Tibial artery (tissue), 4 donors: ENCODE measurements at regions not wholly inside any gene's neighbourhood (a gene's known extent, or its start where the extent isn't known, plus 50 kb on each side); places are given as distances from the start of the nearest gene placed in this dataset.

Experiments
- DNase-seq, 2 donors: peaks; one replicate each; pipeline ENCODE4 v3.0.0-alpha.2; 2019
- H3K27ac ChIP-seq, 2 donors: fragments of 200-600 bp; sonication (generic) in 1 of 2; 1 replicate in 1 of 2; 2 replicates in 1 of 2; pipeline ENCODE4 v1.5.1; 2018 to 2019; ENCODE audit warnings: mild to moderate bottlenecking in 1 of 2
- H3K27me3 ChIP-seq, 2 donors: fragments of 200-600 bp; sonication (generic) in 1 of 2; one replicate each; pipeline versions ENCODE4 v1.5.1 to v1.6.0; 2016 to 2019
- H3K36me3 ChIP-seq, 3 donors: fragments of 200-600 bp; sonication (generic) in 2 of 3; one replicate each; pipeline ENCODE4 v1.5.1; 2016 to 2019; ENCODE audit warnings: mild to moderate bottlenecking in 2 of 3
- H3K4me1 ChIP-seq, 4 donors: fragments of 200-600 bp; sonication (generic) in 2 of 4; 1 replicate in 3 of 4; 2 replicates in 1 of 4; pipeline ENCODE4 v1.5.1; 2016 to 2019
- H3K4me3 ChIP-seq, 2 donors: fragments of 200-600 bp; sonication (generic) in 1 of 2; 1 replicate in 1 of 2; 2 replicates in 1 of 2; pipeline ENCODE4 v1.5.1; 2018 to 2019; ENCODE audit warnings: mild to moderate bottlenecking in 2 of 2
- H3K9me3 ChIP-seq, 3 donors: fragments of 200-600 bp; sonication (generic) in 1 of 3; one replicate each; pipeline ENCODE4 v1.5.1; 2016 to 2019
- CTCF ChIP-seq, 2 experiments: fragments of 200-600 bp in 1 of 2; fragments of 450-650 bp in 1 of 2; IDR thresholded peaks; one replicate each; pipeline ENCODE4 v1.5.1; 2017 to 2019; ENCODE audit warnings: antibody characterized with exemption in 2 of 2, mild to moderate bottlenecking in 1 of 2, moderate library complexity in 1 of 2
- intact Hi-C: fragments of 100-400 bp; cut with DNase I; formaldehyde crosslinking; loops from one replicate; pipeline ENCODE4 v1.15.0; 2023; ENCODE audit warnings: low total_unique reads

DNA sequence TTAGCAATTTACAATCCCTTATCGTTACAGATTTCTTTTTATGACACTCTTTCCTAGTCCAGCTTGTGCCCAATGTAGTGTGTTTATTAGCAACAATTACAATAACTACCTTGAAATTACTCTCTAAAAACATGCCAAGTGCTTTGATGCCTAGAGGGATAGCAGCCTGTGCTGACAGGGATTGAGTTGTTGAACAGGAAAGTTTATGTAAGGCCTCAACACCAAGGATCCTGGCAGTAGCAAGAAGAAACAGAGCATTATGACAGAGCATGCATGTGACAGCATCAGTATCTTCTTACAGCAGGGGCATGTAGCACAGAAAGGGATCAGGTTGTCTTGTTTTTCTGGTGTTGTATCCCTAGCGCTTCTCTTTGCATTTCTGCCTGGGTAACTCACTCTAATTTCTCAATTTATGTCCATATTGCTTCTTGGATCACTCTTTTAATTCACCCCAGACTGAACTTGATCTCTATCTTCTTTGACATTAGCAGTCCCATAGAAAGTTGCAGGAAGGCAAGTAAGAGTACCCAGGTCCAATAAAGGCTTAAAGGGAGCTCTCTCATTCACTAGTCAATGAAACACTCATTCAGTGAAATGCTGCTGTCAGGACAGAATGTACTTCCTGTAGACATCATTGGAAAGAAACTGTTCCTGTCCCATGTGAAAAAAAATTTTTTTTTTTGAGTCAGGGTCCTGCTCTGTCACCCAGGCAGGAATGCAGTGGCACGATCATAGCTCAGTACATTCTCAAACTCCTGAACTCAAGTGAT is 220.0 kb upstream of the GRIP1 start:
- no peak for TF ChIP-seq CTCF (IDR thresholded peaks at IDR 0.05)
- H3K27ac ChIP-seq = no peak overlapping the region

DNA sequence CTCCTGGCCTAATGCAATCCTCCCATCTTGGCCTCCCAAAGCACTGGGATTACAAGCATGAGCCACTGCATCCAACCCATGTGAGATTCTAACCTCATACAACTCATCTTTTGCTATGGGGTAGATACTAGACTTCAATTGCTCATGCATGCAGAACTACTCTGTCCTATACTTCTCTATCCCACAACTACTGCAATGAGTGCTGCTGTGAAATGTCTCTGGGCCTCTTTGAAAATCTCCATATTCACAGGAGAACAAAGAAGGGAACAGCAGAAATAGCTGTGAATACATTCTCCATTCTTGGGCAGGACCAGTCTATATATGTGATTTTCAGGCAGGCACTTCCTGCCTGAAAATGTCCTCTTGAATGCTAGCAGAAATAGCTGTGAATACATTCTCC is 220.7 kb upstream of the GRIP1 start:
- H3K4me1 ChIP-seq = no peaks in the 10 kb centered on the region
- intact Hi-C loops = no loop called here
- H3K4me3 ChIP-seq = no peak overlapping the region
- no peaks in the 10 kb centered on the region for H3K36me3 ChIP-seq
- no peaks in the 10 kb centered on the region for H3K27me3 ChIP-seq
- H3K9me3 ChIP-seq = no peaks in the 10 kb centered on the region
- DNase-seq = no peak
- no peak for TF ChIP-seq CTCF (IDR thresholded peaks at IDR 0.05)
- no peak overlapping the region for H3K27ac ChIP-seq

More for the DNA sequence above, 220.0 kb upstream of the GRIP1 start:
- Histone ChIP-seq H3K9me3 (no peaks in the 10 kb centered on the region), H3K4me1 (no peaks in the 10 kb centered on the region), H3K27me3 (no peaks in the 10 kb centered on the region), H3K4me3 (no peak overlapping the region), H3K36me3 (no peaks in the 10 kb centered on the region)
- no peak for DNase-seq
- intact Hi-C loops = no loop called here

DNA sequence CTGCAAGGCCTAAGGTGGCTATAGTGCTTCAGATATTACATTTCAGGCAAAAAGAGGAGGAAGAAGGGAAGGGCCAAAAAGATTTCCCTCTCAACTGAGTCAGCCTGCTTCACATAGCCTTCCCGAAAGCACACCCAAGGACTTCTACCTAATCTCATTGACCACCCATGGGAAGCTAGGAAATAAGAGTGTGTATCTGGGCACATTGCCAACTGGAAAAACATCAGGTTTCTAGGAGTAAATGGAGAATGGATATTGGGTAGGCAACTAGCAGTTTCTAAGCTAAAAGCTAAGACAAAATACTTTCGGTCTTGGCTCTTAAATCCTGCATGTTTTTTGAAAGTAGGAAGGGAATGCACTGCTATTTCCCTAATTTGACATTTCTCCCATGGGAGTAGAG is 221.7 kb upstream of the GRIP1 start:
- H3K4me3 ChIP-seq = no peak overlapping the region
- DNase-seq = no peak
- H3K4me1 ChIP-seq = no peaks in the 10 kb centered on the region
- intact Hi-C loops = no loop called here
- H3K27ac ChIP-seq = no peak overlapping the region
- H3K27me3 ChIP-seq = no peaks in the 10 kb centered on the region
- H3K36me3 ChIP-seq = no peaks in the 10 kb centered on the region
- no peaks in the 10 kb centered on the region for H3K9me3 ChIP-seq
- TF ChIP-seq CTCF (IDR thresholded peaks at IDR 0.05) = no peak

GRCh38 chr12:66901138-66901932 is 222.5 kb upstream of the GRIP1 start:
- Histone ChIP-seq H3K4me3 (no peak overlapping the region), H3K27me3 (no peaks in the 10 kb centered on the region), H3K4me1 (no peaks in the 10 kb centered on the region), H3K27ac (no peak overlapping the region), H3K9me3 (no peaks in the 10 kb centered on the region), H3K36me3 (no peaks in the 10 kb centered on the region)
- DNase-seq = no peak
- intact Hi-C loops = no loop called here
- no peak for TF ChIP-seq CTCF (IDR thresholded peaks at IDR 0.05)

- Histone ChIP-seq H3K9me3 (no peaks in the 10 kb centered on the region), H3K4me1 (no peaks in the 10 kb centered on the region), H3K36me3 (no peaks in the 10 kb centered on the region), H3K27me3 (no peaks in the 10 kb centered on the region), H3K4me3 (no peak overlapping the region), H3K27ac (no peak overlapping the region)
- intact Hi-C loops = no loop called here
- no peak for TF ChIP-seq CTCF (IDR thresholded peaks at IDR 0.05)
- no peak for DNase-seq
Observed at GRCh38 chr12:66902020-66902419, 223.1 kb upstream of the GRIP1 start.
